Neural cell (in vitro differentiated cells): ENCODE measurements at regions not wholly inside any gene's neighbourhood (a gene's known extent, or its start where the extent isn't known, plus 50 kb on each side); places are given as distances from the start of the nearest gene placed in this dataset.

Experiments used
- EZH2 ChIP-seq: fragments of 200-600, 300-800 bp; shearing (Covaris generic), sonication (generic); IDR thresholded peaks from 2 replicates; pipeline ENCODE4 v1.6.1; 2014; ENCODE audit warnings: antibody characterized with exemption, low read length, borderline replicate concordance, mild to moderate bottlenecking; ENCODE audit not compliant: insufficient read depth, poor library complexity, severe bottlenecking
- POLR2AphosphoS5 ChIP-seq: IDR thresholded peaks from 2 replicates; pipeline ENCODE4 v1.6.1; 2012
- TF ChIP-seq, protein P1 (sequence below): fragments of 450-650 bp; IDR thresholded peaks from 2 replicates; pipeline ENCODE4 v1.5.1; 2014; ENCODE audit warnings: antibody characterized with exemption, mild to moderate bottlenecking, moderate library complexity; ENCODE audit not compliant: poor library complexity, severe bottlenecking
- TF ChIP-seq, protein P2 (sequence below): IDR thresholded peaks from 2 replicates; pipeline ENCODE4 v1.6.1; 2012; ENCODE audit warnings: borderline replicate concordance

DNA sequence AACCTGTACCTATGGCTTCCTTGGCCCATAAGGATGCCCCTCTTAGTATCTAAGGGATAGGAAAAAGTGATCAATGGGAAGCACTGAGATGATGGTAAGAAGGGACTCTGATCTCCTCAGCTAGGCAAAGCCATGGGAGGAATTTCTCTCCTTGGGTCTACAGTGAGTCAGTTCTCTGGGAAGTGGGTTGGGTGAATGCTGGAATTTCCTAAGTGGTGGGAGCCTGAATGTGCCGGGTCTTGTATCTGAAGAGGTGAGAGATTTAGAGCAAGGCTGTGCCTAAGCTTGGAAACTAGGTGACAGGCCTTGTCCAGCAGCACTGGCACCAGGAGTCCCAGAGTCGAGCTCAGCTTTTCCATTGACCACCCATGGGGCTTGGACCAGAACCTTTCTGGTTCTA lies 96.3 kb upstream of the SLC2A1 start:
- TF ChIP-seq EZH2 (no peak), POLR2AphosphoS5 (no peak)
- TF ChIP-seq, protein P1, sequence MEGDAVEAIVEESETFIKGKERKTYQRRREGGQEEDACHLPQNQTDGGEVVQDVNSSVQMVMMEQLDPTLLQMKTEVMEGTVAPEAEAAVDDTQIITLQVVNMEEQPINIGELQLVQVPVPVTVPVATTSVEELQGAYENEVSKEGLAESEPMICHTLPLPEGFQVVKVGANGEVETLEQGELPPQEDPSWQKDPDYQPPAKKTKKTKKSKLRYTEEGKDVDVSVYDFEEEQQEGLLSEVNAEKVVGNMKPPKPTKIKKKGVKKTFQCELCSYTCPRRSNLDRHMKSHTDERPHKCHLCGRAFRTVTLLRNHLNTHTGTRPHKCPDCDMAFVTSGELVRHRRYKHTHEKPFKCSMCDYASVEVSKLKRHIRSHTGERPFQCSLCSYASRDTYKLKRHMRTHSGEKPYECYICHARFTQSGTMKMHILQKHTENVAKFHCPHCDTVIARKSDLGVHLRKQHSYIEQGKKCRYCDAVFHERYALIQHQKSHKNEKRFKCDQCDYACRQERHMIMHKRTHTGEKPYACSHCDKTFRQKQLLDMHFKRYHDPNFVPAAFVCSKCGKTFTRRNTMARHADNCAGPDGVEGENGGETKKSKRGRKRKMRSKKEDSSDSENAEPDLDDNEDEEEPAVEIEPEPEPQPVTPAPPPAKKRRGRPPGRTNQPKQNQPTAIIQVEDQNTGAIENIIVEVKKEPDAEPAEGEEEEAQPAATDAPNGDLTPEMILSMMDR = no peak
- TF ChIP-seq, protein P2, sequence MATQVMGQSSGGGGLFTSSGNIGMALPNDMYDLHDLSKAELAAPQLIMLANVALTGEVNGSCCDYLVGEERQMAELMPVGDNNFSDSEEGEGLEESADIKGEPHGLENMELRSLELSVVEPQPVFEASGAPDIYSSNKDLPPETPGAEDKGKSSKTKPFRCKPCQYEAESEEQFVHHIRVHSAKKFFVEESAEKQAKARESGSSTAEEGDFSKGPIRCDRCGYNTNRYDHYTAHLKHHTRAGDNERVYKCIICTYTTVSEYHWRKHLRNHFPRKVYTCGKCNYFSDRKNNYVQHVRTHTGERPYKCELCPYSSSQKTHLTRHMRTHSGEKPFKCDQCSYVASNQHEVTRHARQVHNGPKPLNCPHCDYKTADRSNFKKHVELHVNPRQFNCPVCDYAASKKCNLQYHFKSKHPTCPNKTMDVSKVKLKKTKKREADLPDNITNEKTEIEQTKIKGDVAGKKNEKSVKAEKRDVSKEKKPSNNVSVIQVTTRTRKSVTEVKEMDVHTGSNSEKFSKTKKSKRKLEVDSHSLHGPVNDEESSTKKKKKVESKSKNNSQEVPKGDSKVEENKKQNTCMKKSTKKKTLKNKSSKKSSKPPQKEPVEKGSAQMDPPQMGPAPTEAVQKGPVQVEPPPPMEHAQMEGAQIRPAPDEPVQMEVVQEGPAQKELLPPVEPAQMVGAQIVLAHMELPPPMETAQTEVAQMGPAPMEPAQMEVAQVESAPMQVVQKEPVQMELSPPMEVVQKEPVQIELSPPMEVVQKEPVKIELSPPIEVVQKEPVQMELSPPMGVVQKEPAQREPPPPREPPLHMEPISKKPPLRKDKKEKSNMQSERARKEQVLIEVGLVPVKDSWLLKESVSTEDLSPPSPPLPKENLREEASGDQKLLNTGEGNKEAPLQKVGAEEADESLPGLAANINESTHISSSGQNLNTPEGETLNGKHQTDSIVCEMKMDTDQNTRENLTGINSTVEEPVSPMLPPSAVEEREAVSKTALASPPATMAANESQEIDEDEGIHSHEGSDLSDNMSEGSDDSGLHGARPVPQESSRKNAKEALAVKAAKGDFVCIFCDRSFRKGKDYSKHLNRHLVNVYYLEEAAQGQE = no peak
